CD1c-positive myeloid dendritic cell (primary cell): ENCODE measurements at regions not wholly inside any gene's neighbourhood (a gene's known extent, or its start where the extent isn't known, plus 50 kb on each side); places are given as distances from the start of the nearest gene placed in this dataset.

Experiments used
- DNase-seq: peaks from one replicate; pipeline ENCODE4 v3.0.0-alpha.2; 2016; ENCODE audit errors: extremely low spot score

DNA sequence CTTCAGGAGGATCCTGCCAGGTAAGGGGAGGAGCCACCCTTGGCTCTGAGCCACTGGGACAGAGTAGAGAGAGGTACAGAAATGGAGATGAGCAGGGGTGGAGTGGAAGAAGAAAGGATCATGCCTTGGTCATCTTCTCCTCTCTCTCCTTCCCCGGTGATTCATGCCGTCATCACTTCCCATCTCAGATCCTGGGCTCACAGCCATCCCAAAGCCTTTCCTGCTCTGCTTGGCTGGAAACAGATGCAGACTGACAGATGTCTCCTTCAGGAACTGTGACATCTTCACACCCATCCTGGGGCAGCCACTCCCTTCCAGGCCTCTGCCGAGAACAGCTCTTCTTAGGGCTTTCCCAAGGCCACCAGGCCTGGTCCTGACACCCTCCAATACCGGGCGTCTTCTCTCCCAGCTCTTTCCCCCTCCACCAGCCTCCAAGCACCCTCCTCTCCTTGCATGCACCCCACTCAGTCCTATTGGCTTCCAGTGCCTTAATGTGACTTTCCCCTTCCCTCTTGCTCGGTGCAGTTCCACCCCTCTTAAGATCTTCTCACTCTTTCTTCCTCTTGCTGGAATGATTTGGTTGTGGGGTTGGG is 58.3 kb upstream of the TNP1 start:
- DNase-seq = no peak

DNA sequence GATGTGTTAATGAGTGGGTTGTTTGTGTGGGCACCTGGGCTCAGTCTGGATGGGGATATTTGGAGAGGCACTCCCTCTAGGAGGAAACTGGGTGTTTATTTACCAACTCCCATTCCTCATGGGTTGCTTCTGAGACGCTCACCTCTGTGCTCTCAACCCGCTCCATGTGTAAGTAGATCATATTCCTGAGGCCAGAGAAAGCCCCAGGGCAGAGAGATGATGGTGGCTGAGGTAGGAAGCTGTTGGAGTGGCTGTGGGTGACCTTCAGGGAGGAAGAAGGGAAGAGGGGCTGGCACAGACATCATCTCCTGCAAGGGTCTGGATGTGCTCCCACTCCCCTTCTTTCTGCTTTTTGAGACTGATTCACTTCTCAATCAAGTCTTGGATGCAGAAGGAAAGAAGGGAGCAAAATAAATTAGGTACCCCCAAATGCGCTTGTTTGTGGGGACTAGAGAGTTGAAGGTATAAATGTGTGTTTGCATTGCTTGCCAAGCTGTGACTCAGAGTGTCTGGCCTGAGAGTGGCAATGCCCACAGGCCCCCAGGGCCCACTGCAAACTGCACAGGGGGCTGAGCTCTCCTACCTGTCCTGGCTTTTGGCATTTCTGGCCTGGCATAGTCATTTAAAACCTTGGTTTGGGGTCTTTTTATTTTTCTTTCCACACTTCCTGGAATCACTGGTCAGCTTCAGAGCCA is 57.2 kb upstream of the TNP1 start:
- no peak for DNase-seq

DNA sequence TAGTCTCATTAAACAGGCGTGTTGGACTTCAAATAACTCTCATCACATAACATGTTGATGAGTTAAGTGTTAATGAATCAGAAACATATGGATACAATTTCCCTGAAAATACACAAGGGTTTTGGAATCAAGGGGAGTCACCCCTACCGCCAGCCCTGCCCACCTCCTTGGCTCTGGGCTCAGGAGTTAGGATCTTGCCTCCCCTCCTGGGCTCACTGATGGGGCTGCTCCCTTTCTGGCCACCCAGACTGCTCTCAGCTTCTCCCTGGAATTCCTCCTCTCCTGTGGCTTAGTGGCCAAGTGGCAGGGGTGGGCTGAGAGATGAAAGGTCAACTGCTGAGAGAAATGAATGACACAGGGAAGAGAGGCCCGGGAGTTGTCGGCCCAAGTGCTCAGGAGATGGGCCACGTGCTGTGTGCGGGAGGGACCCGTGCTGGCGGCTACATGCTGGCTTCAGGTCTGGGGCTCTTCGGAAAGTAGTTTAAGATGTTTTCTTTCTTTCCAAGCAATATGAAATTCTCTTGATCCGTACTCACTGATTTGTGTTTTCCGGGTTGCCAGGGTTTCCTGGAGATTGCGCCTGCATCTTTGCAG is 55.8 kb upstream of the TNP1 start:
- DNase-seq = no peak

- no peak for DNase-seq
Measured at GRCh38 chr2:216914491-216914890, 54.6 kb upstream of the TNP1 start.

GRCh38 chr2:216911886-216912285 is 52.0 kb upstream of the TNP1 start:
- no peak for DNase-seq

DNA sequence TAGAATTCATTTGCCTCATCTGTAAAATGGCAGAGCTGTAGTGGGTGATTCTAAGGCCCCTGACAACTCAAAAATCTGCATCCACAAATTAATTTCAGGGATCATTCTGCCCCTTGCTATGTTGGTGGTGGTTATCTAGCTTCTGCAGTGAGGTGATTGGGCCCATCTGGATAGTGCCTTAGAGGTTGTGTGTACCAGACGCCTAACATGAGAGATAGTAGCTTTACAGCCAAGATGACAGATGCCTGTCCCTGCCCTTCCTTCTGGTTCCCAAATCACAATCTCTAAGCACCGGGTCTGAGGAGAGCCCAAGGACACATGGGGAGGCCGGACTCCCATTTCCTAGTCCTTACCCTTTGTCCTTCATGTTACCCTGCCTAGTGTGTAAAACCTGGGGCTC is 51.1 kb upstream of the TNP1 start:
- no peak for DNase-seq

DNA sequence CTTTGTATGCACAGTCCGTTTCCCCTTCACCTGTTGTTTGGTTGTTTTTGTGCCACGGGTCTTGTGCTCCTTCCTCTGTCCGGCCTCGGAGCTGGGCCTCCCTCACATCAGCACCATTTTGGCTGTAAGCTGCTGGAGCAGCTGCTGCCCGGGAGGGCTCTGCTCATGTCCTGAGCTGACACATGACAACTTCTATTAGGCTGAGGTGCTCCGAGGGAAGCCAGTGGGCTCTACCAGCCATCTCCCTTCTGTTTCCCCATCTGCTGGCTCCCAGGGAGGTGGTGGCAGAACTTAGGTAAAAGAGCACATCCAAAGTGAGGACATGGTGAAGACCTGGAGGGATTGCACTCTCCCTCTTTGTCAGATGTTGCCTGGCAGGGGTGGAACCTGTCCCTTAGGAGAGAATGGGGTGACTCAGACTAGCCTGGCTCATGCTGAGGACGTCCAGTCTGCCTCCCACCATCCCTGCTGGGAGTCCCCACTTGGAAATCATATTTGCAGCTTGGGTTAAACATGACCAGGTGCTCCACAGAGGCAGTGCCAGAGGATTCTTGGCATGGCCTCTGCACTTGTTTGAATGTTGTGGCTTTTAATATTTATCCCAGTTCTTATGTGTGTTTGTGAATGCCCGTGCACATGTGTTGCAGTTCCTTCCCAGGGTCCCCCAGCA is 49.8 kb upstream of the TNP1 start:
- DNase-seq = no peak
